PC-9 (cell line): ENCODE measurements at regions not wholly inside any gene's neighbourhood (a gene's known extent, or its start where the extent isn't known, plus 50 kb on each side); places are given as distances from the start of the nearest gene placed in this dataset.

Experiments
- EZH2 ChIP-seq: fragments of 200-600 bp; sonication (generic); IDR thresholded peaks from 2 replicates; pipeline ENCODE4 v1.8.0; 2017; ENCODE audit warnings: antibody characterized with exemption, low read depth
- TF ChIP-seq, protein P1 (sequence below): fragments of 200-600 bp; sonication (generic); conservative IDR thresholded peaks from 2 replicates; pipeline ENCODE4 v1.6.1; 2017; ENCODE audit warnings: mixed run types, antibody characterized with exemption, mild to moderate bottlenecking, moderate library complexity

DNA sequence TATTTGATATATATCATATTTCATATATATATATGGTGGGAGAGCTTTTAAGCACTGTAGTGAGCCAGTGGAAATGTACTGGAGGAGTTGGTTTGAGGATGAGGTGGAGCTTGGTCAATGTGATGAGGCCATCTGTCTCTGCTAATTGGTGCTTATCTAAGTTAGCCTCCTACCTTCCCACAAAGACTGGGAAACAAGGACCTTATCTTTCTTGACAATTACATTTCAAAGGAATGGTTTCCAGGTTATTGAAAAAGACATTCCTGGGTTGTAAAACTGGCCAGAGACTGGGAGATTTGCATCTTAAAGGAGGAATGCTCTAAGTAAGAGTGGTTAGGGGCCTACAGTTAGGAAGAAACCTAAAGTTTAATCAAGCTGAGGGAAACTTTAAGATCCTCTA lies 212.8 kb upstream of the SYT1 start:
- TF ChIP-seq, protein P1, sequence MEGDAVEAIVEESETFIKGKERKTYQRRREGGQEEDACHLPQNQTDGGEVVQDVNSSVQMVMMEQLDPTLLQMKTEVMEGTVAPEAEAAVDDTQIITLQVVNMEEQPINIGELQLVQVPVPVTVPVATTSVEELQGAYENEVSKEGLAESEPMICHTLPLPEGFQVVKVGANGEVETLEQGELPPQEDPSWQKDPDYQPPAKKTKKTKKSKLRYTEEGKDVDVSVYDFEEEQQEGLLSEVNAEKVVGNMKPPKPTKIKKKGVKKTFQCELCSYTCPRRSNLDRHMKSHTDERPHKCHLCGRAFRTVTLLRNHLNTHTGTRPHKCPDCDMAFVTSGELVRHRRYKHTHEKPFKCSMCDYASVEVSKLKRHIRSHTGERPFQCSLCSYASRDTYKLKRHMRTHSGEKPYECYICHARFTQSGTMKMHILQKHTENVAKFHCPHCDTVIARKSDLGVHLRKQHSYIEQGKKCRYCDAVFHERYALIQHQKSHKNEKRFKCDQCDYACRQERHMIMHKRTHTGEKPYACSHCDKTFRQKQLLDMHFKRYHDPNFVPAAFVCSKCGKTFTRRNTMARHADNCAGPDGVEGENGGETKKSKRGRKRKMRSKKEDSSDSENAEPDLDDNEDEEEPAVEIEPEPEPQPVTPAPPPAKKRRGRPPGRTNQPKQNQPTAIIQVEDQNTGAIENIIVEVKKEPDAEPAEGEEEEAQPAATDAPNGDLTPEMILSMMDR = no peak
- TF ChIP-seq EZH2 = no peak
